K562 (cell line): ENCODE measurements at regions not wholly inside any gene's neighbourhood (a gene's known extent, or its start where the extent isn't known, plus 50 kb on each side); places are given as distances from the start of the nearest gene placed in this dataset.

Experiments used
- ESRRA ChIP-seq: fragments of 450-650 bp; IDR thresholded peaks from 2 replicates; pipeline ENCODE4 v1.6.1; 2014; ENCODE audit warnings: low read depth, mild to moderate bottlenecking, moderate library complexity, borderline replicate concordance
- YY1 ChIP-seq, 3 experiments: IDR thresholded peaks; 2 replicates each; pipeline ENCODE4 v1.6.1; 2011; ENCODE audit warnings: low read length in 2 of 3, mild to moderate bottlenecking in 2 of 3, moderate library complexity in 2 of 3, borderline replicate concordance in 1 of 3, control low read depth in 1 of 3, low read depth in 1 of 3; ENCODE audit not compliant: insufficient read depth in 3 of 3, insufficient replicate concordance in 2 of 3, control insufficient read depth in 1 of 3, insufficient read length in 1 of 3; ENCODE audit errors: extremely low read depth in 1 of 3
- TF ChIP-seq, protein P1 (sequence below), 3 experiments: IDR thresholded peaks in 2 of 3; conservative IDR thresholded peaks in 1 of 3; 2 replicates each; pipeline ENCODE4 v1.5.1; 2011 to 2012; ENCODE audit warnings: low read length in 3 of 3, mild to moderate bottlenecking in 3 of 3, control low read depth in 2 of 3, improper control_type of control experiment in 1 of 3, inconsistent platforms in 1 of 3, low read depth in 1 of 3, mixed read lengths in 1 of 3, moderate library complexity in 1 of 3; ENCODE audit not compliant: insufficient read depth in 2 of 3

DNA sequence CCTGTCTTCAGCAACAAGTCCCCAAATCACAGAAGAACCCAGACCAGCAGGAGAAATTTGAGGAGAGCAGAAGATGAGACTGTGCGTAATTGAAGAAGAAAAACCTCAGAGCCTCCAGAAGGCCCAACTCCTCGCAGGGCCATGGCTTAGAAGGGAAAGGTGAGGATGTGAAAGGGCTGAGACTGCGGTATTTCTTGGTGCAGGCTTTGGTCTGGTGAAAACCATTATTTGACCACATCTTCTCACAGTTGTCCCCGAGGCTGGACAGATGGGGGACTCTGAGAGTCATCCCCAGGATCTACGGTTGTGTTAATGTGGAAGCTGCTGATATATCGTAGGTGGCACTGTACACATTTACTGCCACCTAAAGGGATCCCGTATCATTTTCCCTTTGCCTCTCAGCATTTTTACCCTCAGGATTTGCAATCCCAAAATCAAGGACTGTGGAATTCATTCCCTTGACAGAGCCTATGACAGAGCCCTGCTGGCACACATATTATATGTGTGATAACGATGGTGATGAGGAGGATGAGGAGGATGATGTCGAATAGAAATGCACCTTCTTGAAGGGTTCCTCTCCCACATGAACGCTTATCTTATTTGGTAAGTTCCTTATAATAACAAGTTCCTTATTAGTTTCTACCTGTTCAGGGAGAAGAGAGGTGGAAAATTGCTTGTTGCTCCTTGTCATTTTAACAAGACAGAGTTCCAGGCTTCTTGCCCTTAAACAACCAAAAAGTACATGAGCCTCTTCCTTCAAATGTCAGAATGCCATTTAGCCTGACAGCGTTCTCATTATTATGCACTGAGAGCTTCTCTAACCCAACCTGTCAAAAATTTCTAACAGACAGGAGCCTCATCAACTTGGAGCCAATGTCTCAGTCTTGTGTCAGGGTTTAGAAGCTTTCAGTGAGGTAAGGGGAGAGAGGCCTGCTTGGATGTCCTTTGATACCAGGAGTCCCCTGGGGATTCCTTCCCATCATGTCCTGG is 135.8 kb downstream of the PXDC1 start:
- TF ChIP-seq, protein P1, sequence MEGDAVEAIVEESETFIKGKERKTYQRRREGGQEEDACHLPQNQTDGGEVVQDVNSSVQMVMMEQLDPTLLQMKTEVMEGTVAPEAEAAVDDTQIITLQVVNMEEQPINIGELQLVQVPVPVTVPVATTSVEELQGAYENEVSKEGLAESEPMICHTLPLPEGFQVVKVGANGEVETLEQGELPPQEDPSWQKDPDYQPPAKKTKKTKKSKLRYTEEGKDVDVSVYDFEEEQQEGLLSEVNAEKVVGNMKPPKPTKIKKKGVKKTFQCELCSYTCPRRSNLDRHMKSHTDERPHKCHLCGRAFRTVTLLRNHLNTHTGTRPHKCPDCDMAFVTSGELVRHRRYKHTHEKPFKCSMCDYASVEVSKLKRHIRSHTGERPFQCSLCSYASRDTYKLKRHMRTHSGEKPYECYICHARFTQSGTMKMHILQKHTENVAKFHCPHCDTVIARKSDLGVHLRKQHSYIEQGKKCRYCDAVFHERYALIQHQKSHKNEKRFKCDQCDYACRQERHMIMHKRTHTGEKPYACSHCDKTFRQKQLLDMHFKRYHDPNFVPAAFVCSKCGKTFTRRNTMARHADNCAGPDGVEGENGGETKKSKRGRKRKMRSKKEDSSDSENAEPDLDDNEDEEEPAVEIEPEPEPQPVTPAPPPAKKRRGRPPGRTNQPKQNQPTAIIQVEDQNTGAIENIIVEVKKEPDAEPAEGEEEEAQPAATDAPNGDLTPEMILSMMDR (IDR thresholded peaks at IDR 0.05 in 2 of 3, conservative IDR thresholded peaks at IDR 0.05 in 1 of 3; ENCODE audit: insufficient read depth in 2 of 3, low read depth in 1 of 3, low read length in 3 of 3): no peak
- TF ChIP-seq ESRRA (no peak), YY1 (IDR thresholded peaks at IDR 0.05; ENCODE audit: borderline replicate concordance in 1 of 3, control insufficient read depth in 1 of 3, extremely low read depth in 1 of 3, insufficient read depth in 3 of 3, insufficient read length in 1 of 3, insufficient replicate concordance in 2 of 3, low read depth in 1 of 3, low read length in 2 of 3) (no peak)
